K562 (cell line): ENCODE measurements at regions not wholly inside any gene's neighbourhood (a gene's known extent, or its start where the extent isn't known, plus 50 kb on each side); places are given as distances from the start of the nearest gene placed in this dataset.

Source experiments
- ATAC-seq: fragments of 200-7000 bp; cut with Tn5 transposase; 3 replicates; pipeline ENCODE4 v1.9.1; 2020; ENCODE audit warnings: moderate library complexity
- BruUV-seq: library from RNA; stranded (reverse); fragments of 400-500 nt; replicated peaks from 2 replicates; lab custom pipeline; 2021; lab: Mats Ljungman, UMichigan
- CTCF ChIA-PET: fragments of 300-600 bp; formaldehyde crosslinking; extraction: SDS; loops from one replicate; lab custom pipeline; 2021; ENCODE audit warnings: low intra/inter-chr PET ratio; lab: Yijun Ruan, JAX
- POLR2A ChIA-PET: fragments of 300-600, 350-650 bp; sonication (Branson Sonifier 250); formaldehyde crosslinking; extraction: SDS; loops from one replicate; lab custom pipeline; 2021; ENCODE audit warnings: antibody characterized with exemption, inconsistent platforms; lab: Yijun Ruan, JAX
- DNase-seq, 4 experiments: peaks; one replicate each; pipeline versions ENCODE4 v3.0.0 to v3.0.0-alpha.2; 2011 to 2018; ENCODE audit warnings: low spot score in 3 of 4, mixed read lengths in 3 of 4; ENCODE audit errors: extremely low read depth in 1 of 4
- FAIRE-seq: peaks from 2 replicates; lab custom pipeline; 2011; peaks lifted over from hg19 to GRCh38; lab: Jason Lieb, UNC
- H2AFZ ChIP-seq: 2 replicates; pipeline ENCODE4 v1.6.0; 2011; ENCODE audit warnings: low read depth, low read length, control low read depth, inconsistent platforms
- H3K27ac ChIP-seq: fragments of 200-600 bp; 3 replicates; pipeline ENCODE4 v1.8.0; 2011; ENCODE audit warnings: low read depth, mild to moderate bottlenecking, control low read depth, inconsistent platforms, low read length, moderate library complexity, mixed read lengths; ENCODE audit errors: extremely low read depth
- H3K27me3 ChIP-seq, 2 experiments: fragments of 300-600 bp in 1 of 2; 2 replicates in 1 of 2; 3 replicates in 1 of 2; pipeline versions ENCODE4 v1.6.0 to v1.8.0; 2011; ENCODE audit warnings: inconsistent platforms in 2 of 2, low read length in 2 of 2, mild to moderate bottlenecking in 1 of 2, mixed read lengths in 1 of 2, moderate library complexity in 1 of 2; ENCODE audit not compliant: control insufficient read depth in 2 of 2, insufficient read depth in 2 of 2
- H3K36me3 ChIP-seq: fragments of 300-600 bp; 3 replicates; pipeline ENCODE4 v1.8.0; 2011; ENCODE audit warnings: mild to moderate bottlenecking, low read length, inconsistent platforms; ENCODE audit not compliant: control insufficient read depth, insufficient read depth
- H3K4me1 ChIP-seq, 2 experiments: fragments of 200-600 bp in 1 of 2; replicated peaks in 1 of 2; 2 replicates in 1 of 2; 3 replicates in 1 of 2; pipeline versions ENCODE4 v1.5.1 to v1.8.0; 2011; ENCODE audit warnings: inconsistent platforms in 2 of 2, low read length in 2 of 2, mild to moderate bottlenecking in 1 of 2, mixed read lengths in 1 of 2, moderate library complexity in 1 of 2; ENCODE audit not compliant: control insufficient read depth in 2 of 2, insufficient read depth in 2 of 2
- H3K4me2 ChIP-seq: 2 replicates; pipeline ENCODE4 v1.6.1; 2011; ENCODE audit warnings: low read length, control low read depth, inconsistent platforms, mixed read lengths; ENCODE audit not compliant: insufficient read depth
- H3K4me3 ChIP-seq: fragments of 200-600 bp; sonication (generic), shearing (Covaris generic); 2 replicates; pipeline ENCODE4 v1.5.1; 2016; ENCODE audit warnings: control low read depth, inconsistent platforms
- H3K79me2 ChIP-seq: fragments of 200-600 bp; 3 replicates; pipeline ENCODE4 v1.8.0; 2011; ENCODE audit warnings: low read length, inconsistent platforms; ENCODE audit not compliant: control insufficient read depth, insufficient read depth
- H3K9ac ChIP-seq, 2 experiments: 2 replicates each; pipeline versions ENCODE4 v1.6.0 to v1.6.1; 2011; ENCODE audit warnings: low read depth in 2 of 2, low read length in 2 of 2, control low read depth in 1 of 2, inconsistent platforms in 1 of 2, mild to moderate bottlenecking in 1 of 2, mixed read lengths in 1 of 2; ENCODE audit not compliant: insufficient read depth in 1 of 2
- H3K9me1 ChIP-seq: one replicate; pipeline ENCODE4 v1.6.0; 2011; ENCODE audit warnings: inconsistent platforms, mild to moderate bottlenecking, low read length, moderate library complexity; ENCODE audit not compliant: control insufficient read depth, insufficient read depth
- H3K9me3 ChIP-seq: replicated peaks from 2 replicates; pipeline ENCODE4 v1.5.1; 2011; ENCODE audit warnings: low read depth, low read length, inconsistent platforms; ENCODE audit not compliant: control insufficient read depth, insufficient read depth
- H4K20me1 ChIP-seq: replicated peaks from 2 replicates; pipeline ENCODE4 v1.6.1; 2011; ENCODE audit warnings: low read length, inconsistent platforms, mixed read lengths; ENCODE audit not compliant: control insufficient read depth, insufficient read depth
- CHCHD3 ChIP-seq: fragments of 250-450 bp; sonication (Bioruptor Pico); IDR thresholded peaks from 2 replicates; pipeline ENCODE4 v2.1.2; 2022; ENCODE audit warnings: mild to moderate bottlenecking
- DIDO1 ChIP-seq: fragments of 450-650 bp; IDR thresholded peaks from 2 replicates; pipeline ENCODE4 v1.6.1; 2016; ENCODE audit warnings: low read depth, missing biosample characterization, missing genetic modification characterization
- HNRNPL ChIP-seq: fragments of 200-400 bp; formaldehyde crosslinking; IDR thresholded peaks from 2 replicates; pipeline ENCODE4 v1.6.1; 2017; ENCODE audit warnings: low read depth, mild to moderate bottlenecking, low read length
- MLLT1 ChIP-seq, 2 experiments: fragments of 450-650 bp; IDR thresholded peaks; 2 replicates each; pipeline ENCODE4 v1.6.1; 2016
- NELFE ChIP-seq: IDR thresholded peaks from 2 replicates; pipeline ENCODE4 v1.6.1; 2011; ENCODE audit warnings: mild to moderate bottlenecking; ENCODE audit not compliant: insufficient read depth, insufficient read length
- NR4A1 ChIP-seq, 2 experiments: fragments of 250-450 bp in 1 of 2; fragments of 450-650 bp in 1 of 2; sonication (Bioruptor Pico) in 1 of 2; IDR thresholded peaks; 2 replicates each; pipeline versions ENCODE4 v1.4.0 to v1.6.1; 2016 to 2020; ENCODE audit warnings: mild to moderate bottlenecking in 2 of 2, missing compliant biosample characterization in 1 of 2, missing genetic modification characterization in 1 of 2, moderate library complexity in 1 of 2
- UBTF ChIP-seq, 2 experiments: IDR thresholded peaks; 2 replicates each; pipeline ENCODE4 v1.6.1; 2012; ENCODE audit warnings: improper control_type of control experiment in 2 of 2, low read depth in 2 of 2, low read length in 2 of 2, borderline replicate concordance in 1 of 2
- WGBS: fragments of 100-300 bp; shearing (Covaris generic); methylation state at CpG from one replicate; pipeline ENCODE4 v1.1.6; 2016; ENCODE audit warnings: low coverage, mixed read lengths; ENCODE audit not compliant: insufficient coverage; ENCODE audit errors: missing lambda C conversion rate; 5-methylcytosine and 5-hydroxymethylcytosine counted together
- in situ Hi-C: fragments of 300-500 bp; cut with MboI; formaldehyde crosslinking; loops from 4 replicates; pipeline ENCODE4 v1.15.0; 2018; ENCODE audit warnings: inconsistent platforms, mixed read lengths
- intact Hi-C: fragments of 100-400 bp; cut with micrococcal nuclease; formaldehyde crosslinking; loops from 2 replicates; pipeline ENCODE4 v1.14.2; 2022
- TF ChIP-seq, protein P1 (sequence below): fragments of 450-650 bp; IDR thresholded peaks from 2 replicates; pipeline ENCODE4 v1.6.1; 2016; ENCODE audit warnings: mild to moderate bottlenecking

DNA sequence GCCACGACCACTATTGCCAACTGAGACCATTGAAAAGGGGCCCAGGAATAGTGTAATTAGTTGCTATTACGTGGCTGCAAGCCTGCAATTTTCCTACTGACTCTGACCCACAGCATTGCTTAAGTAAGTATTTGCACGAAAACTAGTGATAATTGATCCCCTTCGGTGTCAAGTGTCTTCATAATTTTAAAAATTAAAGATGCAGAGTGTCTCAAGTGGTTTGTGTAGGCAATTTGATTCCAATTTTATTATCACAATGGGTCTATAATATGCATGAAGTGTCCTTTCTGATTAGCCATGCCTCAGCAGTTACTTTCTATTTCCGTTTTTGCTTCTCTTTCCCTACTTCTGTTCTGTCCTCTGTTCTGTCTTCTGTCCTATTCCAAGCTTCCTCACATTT is 259.2 kb downstream of the C3orf38 start:
- Histone ChIP-seq H3K4me3 (no peak overlapping the region), H3K9ac (no peak overlapping the region), H3K27me3 (no peaks in the 10 kb centered on the region)
- POLR2A ChIA-PET = no interaction called here
- FAIRE-seq (no peak), ATAC-seq (no peak)
- 0% methylated on average over 5 of the region's 5 CpGs for WGBS
- TF ChIP-seq NELFE (no peak), HNRNPL (no peak), UBTF (IDR thresholded peaks at IDR 0.05; ENCODE audit: borderline replicate concordance in 1 of 2, low read depth in 2 of 2, low read length in 2 of 2) (no peak), DIDO1 (tag) (no peak), CHCHD3 (no peak), MLLT1 (IDR thresholded peaks at IDR 0.05) (no peak), NR4A1 (CRISPR knock-in tag; IDR thresholded peaks at IDR 0.05) (no peak), NR4A1 (tag; IDR thresholded peaks at IDR 0.05) (no peak)
- TF ChIP-seq, protein P1, sequence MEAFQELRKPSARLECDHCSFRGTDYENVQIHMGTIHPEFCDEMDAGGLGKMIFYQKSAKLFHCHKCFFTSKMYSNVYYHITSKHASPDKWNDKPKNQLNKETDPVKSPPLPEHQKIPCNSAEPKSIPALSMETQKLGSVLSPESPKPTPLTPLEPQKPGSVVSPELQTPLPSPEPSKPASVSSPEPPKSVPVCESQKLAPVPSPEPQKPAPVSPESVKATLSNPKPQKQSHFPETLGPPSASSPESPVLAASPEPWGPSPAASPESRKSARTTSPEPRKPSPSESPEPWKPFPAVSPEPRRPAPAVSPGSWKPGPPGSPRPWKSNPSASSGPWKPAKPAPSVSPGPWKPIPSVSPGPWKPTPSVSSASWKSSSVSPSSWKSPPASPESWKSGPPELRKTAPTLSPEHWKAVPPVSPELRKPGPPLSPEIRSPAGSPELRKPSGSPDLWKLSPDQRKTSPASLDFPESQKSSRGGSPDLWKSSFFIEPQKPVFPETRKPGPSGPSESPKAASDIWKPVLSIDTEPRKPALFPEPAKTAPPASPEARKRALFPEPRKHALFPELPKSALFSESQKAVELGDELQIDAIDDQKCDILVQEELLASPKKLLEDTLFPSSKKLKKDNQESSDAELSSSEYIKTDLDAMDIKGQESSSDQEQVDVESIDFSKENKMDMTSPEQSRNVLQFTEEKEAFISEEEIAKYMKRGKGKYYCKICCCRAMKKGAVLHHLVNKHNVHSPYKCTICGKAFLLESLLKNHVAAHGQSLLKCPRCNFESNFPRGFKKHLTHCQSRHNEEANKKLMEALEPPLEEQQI = no peak
- TF ChIP-seq, all 486 proteins: peak for 0
- H3K79me2 ChIP-seq = no peaks in the 10 kb centered on the region
- no peaks in the 10 kb centered on the region for H3K36me3 ChIP-seq
- H3K9me1 ChIP-seq = no peaks in the 10 kb centered on the region
- intact Hi-C loops (no loop called here), in situ Hi-C loops (no loop called here)
- DNase-seq = no peak
- H3K27ac ChIP-seq = no peak overlapping the region
- BruUV-seq = no TSS peak
- no peaks in the 10 kb centered on the region for H3K9me3 ChIP-seq
- H4K20me1 ChIP-seq = no peaks in the 10 kb centered on the region
- CTCF ChIA-PET = interaction anchor here (0.6 kb wide), 1 partner anchor 20 kb away, joined by 3 read pairs; no protein-coding TSS in a partner anchor
- no peak overlapping the region for H2AFZ ChIP-seq
- no peak overlapping the region for H3K4me2 ChIP-seq
- no peaks in the 10 kb centered on the region for H3K4me1 ChIP-seq
